MM.1S (cell line): ENCODE measurements at regions not wholly inside any gene's neighbourhood (a gene's known extent, or its start where the extent isn't known, plus 50 kb on each side); places are given as distances from the start of the nearest gene placed in this dataset.

ENCODE experiments used
- DNase-seq: peaks from one replicate; pipeline ENCODE4 v3.0.0-alpha.2; 2015
- H2AFZ ChIP-seq: fragments of 300-600 bp; sonication (generic); 2 replicates; pipeline ENCODE4 v1.6.0; 2016; ENCODE audit warnings: antibody characterized with exemption, low read length
- H3F3A ChIP-seq: fragments of 300-600 bp; sonication (generic); 2 replicates; pipeline ENCODE4 v1.6.1; 2016; ENCODE audit warnings: mild to moderate bottlenecking, antibody characterized with exemption, low read length, moderate library complexity, mixed read lengths; ENCODE audit not compliant: insufficient read depth
- H3K27ac ChIP-seq: fragments of 300-600 bp; sonication (generic); 2 replicates; pipeline ENCODE4 v1.5.1; 2016; ENCODE audit warnings: mild to moderate bottlenecking, low read length
- H3K27me3 ChIP-seq: fragments of 300-600 bp; sonication (generic); replicated peaks from 2 replicates; pipeline ENCODE4 v1.6.0; 2016; ENCODE audit warnings: low read length; ENCODE audit not compliant: insufficient read depth
- H3K36me3 ChIP-seq: fragments of 300-600 bp; sonication (generic); replicated peaks from 2 replicates; pipeline ENCODE4 v1.6.1; 2016; ENCODE audit warnings: mild to moderate bottlenecking, low read length, mixed read lengths; ENCODE audit not compliant: insufficient read depth
- H3K4me1 ChIP-seq: fragments of 300-600 bp; sonication (generic); 2 replicates; pipeline ENCODE4 v1.6.1; 2016; ENCODE audit warnings: low read length, mixed read lengths
- H3K4me2 ChIP-seq: fragments of 300-600 bp; sonication (generic); 2 replicates; pipeline ENCODE4 v1.6.0; 2016; ENCODE audit warnings: low read depth, low read length
- H3K4me3 ChIP-seq: fragments of 300-600 bp; sonication (generic); 2 replicates; pipeline ENCODE4 v1.5.1; 2016; ENCODE audit warnings: low read length, mixed read lengths
- H3K79me2 ChIP-seq: fragments of 300-600 bp; sonication (generic); 2 replicates; pipeline ENCODE4 v1.6.1; 2016; ENCODE audit warnings: mixed run types, low read length, mixed read lengths
- H3K9ac ChIP-seq: fragments of 300-600 bp; sonication (generic); 2 replicates; pipeline ENCODE4 v1.6.1; 2016; ENCODE audit warnings: low read length, mixed read lengths
- H3K9me2 ChIP-seq: fragments of 300-600 bp; sonication (generic); replicated peaks from 2 replicates; pipeline ENCODE4 v1.6.1; 2016; ENCODE audit warnings: mild to moderate bottlenecking, low read length, mixed read lengths; ENCODE audit not compliant: insufficient read depth
- H3K9me3 ChIP-seq: fragments of 300-600 bp; sonication (generic); replicated peaks from 2 replicates; pipeline ENCODE4 v1.6.1; 2016; ENCODE audit warnings: mild to moderate bottlenecking, low read length, mixed read lengths; ENCODE audit not compliant: insufficient read depth
- H4K20me1 ChIP-seq: fragments of 300-600 bp; sonication (generic); 2 replicates; pipeline ENCODE4 v1.6.1; 2016; ENCODE audit warnings: mild to moderate bottlenecking, low read length, moderate library complexity, mixed read lengths; ENCODE audit not compliant: insufficient read depth
- CTCF ChIP-seq: fragments of 300-600 bp; sonication (generic); IDR thresholded peaks from 2 replicates; pipeline ENCODE4 v1.5.1; 2016; ENCODE audit warnings: antibody characterized with exemption, low read length, mixed read lengths
- EZH2 ChIP-seq: fragments of 300-600 bp; sonication (generic); optimal IDR thresholded peaks from 2 replicates; pipeline ENCODE3; 2017; ENCODE audit warnings: low read depth, mild to moderate bottlenecking, antibody characterized with exemption, low read length, mixed read lengths
- EZH2phosphoT487 ChIP-seq: fragments of 300-600 bp; sonication (generic); IDR thresholded peaks from 2 replicates; pipeline ENCODE4 v1.6.1; 2018; ENCODE audit warnings: antibody characterized with exemption, low read length

GRCh38 chr5:106386287-106386686, 1284.5 kb downstream of the EFNA5 start:
- no peak for DNase-seq
- no peaks in the 10 kb centered on the region for H3K9me3 ChIP-seq
- no peaks in the 10 kb centered on the region for H3K27me3 ChIP-seq
- TF ChIP-seq CTCF (no peak), EZH2phosphoT487 (no peak), EZH2 (no peak)
- H4K20me1 ChIP-seq = no peaks in the 10 kb centered on the region
- no peaks in the 10 kb centered on the region for H3K79me2 ChIP-seq
- H3K4me3 ChIP-seq = no peak overlapping the region
- H2AFZ ChIP-seq = no peak overlapping the region
- H3K9me2 ChIP-seq = no peaks in the 10 kb centered on the region
- no peaks in the 10 kb centered on the region for H3F3A ChIP-seq
- no peaks in the 10 kb centered on the region for H3K36me3 ChIP-seq
- H3K4me2 ChIP-seq = no peak overlapping the region
- H3K27ac ChIP-seq = no peak overlapping the region
- no peak overlapping the region for H3K9ac ChIP-seq
- no peaks in the 10 kb centered on the region for H3K4me1 ChIP-seq

- no peaks in the 10 kb centered on the region for H3K9me2 ChIP-seq
- no peak for TF ChIP-seq EZH2phosphoT487
- no peak for TF ChIP-seq EZH2
- no peak for TF ChIP-seq CTCF
- no peaks in the 10 kb centered on the region for H4K20me1 ChIP-seq
- H3K9me3 ChIP-seq = no peaks in the 10 kb centered on the region
- DNase-seq = no peak
- H3F3A ChIP-seq = no peaks in the 10 kb centered on the region
- H2AFZ ChIP-seq = no peak overlapping the region
- no peaks in the 10 kb centered on the region for H3K79me2 ChIP-seq
- H3K27me3 ChIP-seq = no peaks in the 10 kb centered on the region
- H3K4me1 ChIP-seq = no peaks in the 10 kb centered on the region
- H3K36me3 ChIP-seq = no peaks in the 10 kb centered on the region
- H3K4me3 ChIP-seq = no peak overlapping the region
- no peak overlapping the region for H3K4me2 ChIP-seq
- no peak overlapping the region for H3K9ac ChIP-seq
- H3K27ac ChIP-seq = no peak overlapping the region
Measured at GRCh38 chr5:106380736-106381135, 1290.0 kb downstream of the EFNA5 start.

- H3K9ac ChIP-seq = no peak overlapping the region
- no peak overlapping the region for H3K27ac ChIP-seq
- TF ChIP-seq EZH2 (no peak), CTCF (no peak), EZH2phosphoT487 (no peak)
- no peaks in the 10 kb centered on the region for H3K27me3 ChIP-seq
- no peak overlapping the region for H3K4me2 ChIP-seq
- no peaks in the 10 kb centered on the region for H3K79me2 ChIP-seq
- no peaks in the 10 kb centered on the region for H4K20me1 ChIP-seq
- no peaks in the 10 kb centered on the region for H3F3A ChIP-seq
- H3K36me3 ChIP-seq = no peaks in the 10 kb centered on the region
- no peak overlapping the region for H3K4me3 ChIP-seq
- H2AFZ ChIP-seq = no peak overlapping the region
- H3K9me2 ChIP-seq = no peaks in the 10 kb centered on the region; the same call in 1 of the 2 replicates
- no peaks in the 10 kb centered on the region for H3K9me3 ChIP-seq
- DNase-seq = no peak
- H3K4me1 ChIP-seq = no peaks in the 10 kb centered on the region
Measured at GRCh38 chr5:106376522-106376921, 1294.2 kb downstream of the EFNA5 start.
